A673 (cell line): ENCODE measurements at regions not wholly inside any gene's neighbourhood (a gene's known extent, or its start where the extent isn't known, plus 50 kb on each side); places are given as distances from the start of the nearest gene placed in this dataset.
"Not testable (repeated sequence)": the region's sequence is repeated elsewhere in the genome, so short reads cannot be mapped to it uniquely, and the experiment has no call there.

Experiments used
- EZH2 ChIP-seq: fragments of 200-600 bp; sonication (generic); IDR thresholded peaks from 2 replicates; pipeline ENCODE4 v1.6.1; 2017; ENCODE audit warnings: borderline replicate concordance, low read depth, mild to moderate bottlenecking, mixed read lengths, antibody characterized with exemption, low read length; ENCODE audit not compliant: poor library complexity, severe bottlenecking
- TF ChIP-seq, protein P1 (sequence below): fragments of 300-800, 200-600 bp; sonication (generic); conservative IDR thresholded peaks from 2 replicates; pipeline ENCODE4 v1.5.1; 2017; ENCODE audit warnings: low read depth, mild to moderate bottlenecking, antibody characterized with exemption, low read length, moderate library complexity, mixed read lengths

- TF ChIP-seq EZH2 = not testable (repeated sequence)
- TF ChIP-seq, protein P1, sequence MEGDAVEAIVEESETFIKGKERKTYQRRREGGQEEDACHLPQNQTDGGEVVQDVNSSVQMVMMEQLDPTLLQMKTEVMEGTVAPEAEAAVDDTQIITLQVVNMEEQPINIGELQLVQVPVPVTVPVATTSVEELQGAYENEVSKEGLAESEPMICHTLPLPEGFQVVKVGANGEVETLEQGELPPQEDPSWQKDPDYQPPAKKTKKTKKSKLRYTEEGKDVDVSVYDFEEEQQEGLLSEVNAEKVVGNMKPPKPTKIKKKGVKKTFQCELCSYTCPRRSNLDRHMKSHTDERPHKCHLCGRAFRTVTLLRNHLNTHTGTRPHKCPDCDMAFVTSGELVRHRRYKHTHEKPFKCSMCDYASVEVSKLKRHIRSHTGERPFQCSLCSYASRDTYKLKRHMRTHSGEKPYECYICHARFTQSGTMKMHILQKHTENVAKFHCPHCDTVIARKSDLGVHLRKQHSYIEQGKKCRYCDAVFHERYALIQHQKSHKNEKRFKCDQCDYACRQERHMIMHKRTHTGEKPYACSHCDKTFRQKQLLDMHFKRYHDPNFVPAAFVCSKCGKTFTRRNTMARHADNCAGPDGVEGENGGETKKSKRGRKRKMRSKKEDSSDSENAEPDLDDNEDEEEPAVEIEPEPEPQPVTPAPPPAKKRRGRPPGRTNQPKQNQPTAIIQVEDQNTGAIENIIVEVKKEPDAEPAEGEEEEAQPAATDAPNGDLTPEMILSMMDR = not testable (repeated sequence)
Observed at GRCh38 chr15:24309700-24310099, 365.9 kb upstream of the NPAP1 start.
